Adrenal gland (tissue), 5 donors: ENCODE measurements at regions not wholly inside any gene's neighbourhood (a gene's known extent, or its start where the extent isn't known, plus 50 kb on each side); places are given as distances from the start of the nearest gene placed in this dataset.

Experiments used
- POLR2A ChIP-seq, 2 donors: fragments of 450-650 bp; IDR thresholded peaks; one replicate each; pipeline ENCODE4 v1.6.1; 2017; ENCODE audit warnings: antibody characterized with exemption in 2 of 2, mild to moderate bottlenecking in 2 of 2, moderate library complexity in 1 of 2
- TF ChIP-seq, protein P1 (sequence below), 6 experiments: fragments of 450-650 bp in 4 of 6; fragments of 200-600 bp in 2 of 6; sonication (generic) in 1 of 6; IDR thresholded peaks; 1 replicate in 5 of 6; 2 replicates in 1 of 6; pipeline versions ENCODE4 v1.5.1 to v1.8.0; 2016 to 2021; ENCODE audit warnings: antibody characterized with exemption in 6 of 6, mild to moderate bottlenecking in 2 of 6, moderate library complexity in 1 of 6
- donor health status: DM: no; HTN: no; CAD: no.

DNA sequence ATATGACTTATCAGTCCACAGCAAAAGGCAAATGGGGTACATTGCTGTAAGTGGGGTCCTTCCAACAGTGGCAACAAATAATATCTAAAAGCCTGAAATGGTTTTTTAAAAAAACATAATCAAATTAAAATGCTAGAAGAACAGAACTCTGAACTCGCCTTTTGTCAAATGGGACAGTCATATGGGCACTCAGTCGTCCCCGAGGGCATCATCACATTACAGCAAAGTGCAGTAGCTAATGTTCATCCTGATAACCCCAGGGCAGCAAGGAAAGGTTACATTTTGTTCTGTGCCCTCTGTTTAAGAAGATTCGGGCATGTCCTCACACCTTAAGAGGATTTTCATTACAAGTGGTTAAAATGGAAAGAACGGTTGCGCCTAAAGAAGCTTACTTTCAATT is 997.9 kb upstream of the TENM3 start:
- TF ChIP-seq, protein P1, sequence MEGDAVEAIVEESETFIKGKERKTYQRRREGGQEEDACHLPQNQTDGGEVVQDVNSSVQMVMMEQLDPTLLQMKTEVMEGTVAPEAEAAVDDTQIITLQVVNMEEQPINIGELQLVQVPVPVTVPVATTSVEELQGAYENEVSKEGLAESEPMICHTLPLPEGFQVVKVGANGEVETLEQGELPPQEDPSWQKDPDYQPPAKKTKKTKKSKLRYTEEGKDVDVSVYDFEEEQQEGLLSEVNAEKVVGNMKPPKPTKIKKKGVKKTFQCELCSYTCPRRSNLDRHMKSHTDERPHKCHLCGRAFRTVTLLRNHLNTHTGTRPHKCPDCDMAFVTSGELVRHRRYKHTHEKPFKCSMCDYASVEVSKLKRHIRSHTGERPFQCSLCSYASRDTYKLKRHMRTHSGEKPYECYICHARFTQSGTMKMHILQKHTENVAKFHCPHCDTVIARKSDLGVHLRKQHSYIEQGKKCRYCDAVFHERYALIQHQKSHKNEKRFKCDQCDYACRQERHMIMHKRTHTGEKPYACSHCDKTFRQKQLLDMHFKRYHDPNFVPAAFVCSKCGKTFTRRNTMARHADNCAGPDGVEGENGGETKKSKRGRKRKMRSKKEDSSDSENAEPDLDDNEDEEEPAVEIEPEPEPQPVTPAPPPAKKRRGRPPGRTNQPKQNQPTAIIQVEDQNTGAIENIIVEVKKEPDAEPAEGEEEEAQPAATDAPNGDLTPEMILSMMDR (IDR thresholded peaks at IDR 0.05), result no peak
- TF ChIP-seq POLR2A (IDR thresholded peaks at IDR 0.05), result no peak
